ENCODE measurements at regions not wholly inside any gene's neighbourhood (a gene's known extent, or its start where the extent isn't known, plus 50 kb on each side); places are given as distances from the start of the nearest gene placed in this dataset.

DNA sequence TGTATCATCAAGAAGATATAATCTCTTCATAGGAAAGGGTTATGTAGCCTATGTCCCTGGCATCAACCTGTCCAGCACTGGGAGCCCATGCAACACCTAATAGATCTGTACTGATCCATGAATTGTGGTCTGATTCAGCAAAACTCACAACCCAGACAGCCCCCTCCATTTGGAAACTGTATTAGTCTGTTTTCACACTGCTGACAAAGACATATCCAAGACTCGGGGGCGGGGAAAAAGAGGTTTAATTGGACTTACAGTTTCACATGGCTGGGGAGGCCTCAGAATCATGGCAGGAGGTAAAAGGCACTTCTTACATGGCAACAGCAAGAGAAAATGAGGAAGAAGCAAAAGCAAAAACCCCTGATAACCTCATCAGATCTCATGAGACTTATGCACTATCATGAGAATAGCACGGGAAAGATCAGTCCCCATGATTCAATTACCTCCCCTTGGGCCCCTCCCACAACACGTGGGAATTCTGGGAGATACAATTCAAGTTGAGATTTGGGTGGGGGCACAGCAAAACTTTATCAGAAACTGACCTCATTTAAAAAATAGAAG is 83.3 kb downstream of the TRIM42 start:
- no peak for TF ChIP-seq CTCF (IDR thresholded peaks at IDR 0.05; ENCODE audit: insufficient read depth, low read length, poor library complexity, severe bottlenecking)
- TF ChIP-seq EZH2phosphoT487 (conservative IDR thresholded peaks at IDR 0.05; ENCODE audit: low read length) = no peak

All from SU-DHL-6 (cell line).